ENCODE measurements at regions not wholly inside any gene's neighbourhood (a gene's known extent, or its start where the extent isn't known, plus 50 kb on each side); places are given as distances from the start of the nearest gene placed in this dataset.

DNA sequence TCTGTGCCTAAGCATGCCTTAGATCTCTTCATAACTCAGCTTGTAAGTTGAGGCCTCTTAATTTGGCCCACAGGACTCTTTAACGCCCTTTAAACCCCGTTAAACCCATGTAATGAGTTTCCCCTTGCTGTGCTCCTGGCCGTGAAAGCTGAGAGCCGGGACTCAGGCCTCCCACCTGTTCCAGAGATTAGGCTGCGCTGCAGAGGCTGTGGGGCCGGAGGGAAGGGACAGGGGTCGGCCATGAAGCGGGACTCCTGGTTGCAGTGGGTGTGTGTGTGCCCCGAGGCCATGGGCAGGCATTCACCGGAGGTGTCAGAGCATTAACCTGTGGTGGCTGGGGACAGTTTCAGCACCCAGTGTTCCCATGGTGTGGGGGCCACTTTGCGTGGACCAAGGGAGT, 150.8 kb upstream of the IRX3 start:
- no peak overlapping the region for H3K27ac ChIP-seq (replicated peaks in 1 of 4)
- no peaks in the 10 kb centered on the region for H3K36me3 ChIP-seq
- peaks cover 0 to 8% (median 6%) of the 10 kb centered on the region in 4 donors for H3K9me3 ChIP-seq
- no peak overlapping the region for H3K4me3 ChIP-seq
- no peaks in the 10 kb centered on the region for H3K4me1 ChIP-seq
- no peak for DNase-seq (ENCODE audit: extremely low spot score)
- H3K27me3 ChIP-seq, result peaks cover 0 to 42% (median 1%) of the 10 kb centered on the region in 4 donors
- 79% methylated on average over 6 of the region's 11 CpGs for WGBS
- no peak for TF ChIP-seq EP300 (IDR thresholded peaks at IDR 0.05)
- TF ChIP-seq POLR2AphosphoS5 (IDR thresholded peaks at IDR 0.05), result no peak
- TF ChIP-seq, protein P1, sequence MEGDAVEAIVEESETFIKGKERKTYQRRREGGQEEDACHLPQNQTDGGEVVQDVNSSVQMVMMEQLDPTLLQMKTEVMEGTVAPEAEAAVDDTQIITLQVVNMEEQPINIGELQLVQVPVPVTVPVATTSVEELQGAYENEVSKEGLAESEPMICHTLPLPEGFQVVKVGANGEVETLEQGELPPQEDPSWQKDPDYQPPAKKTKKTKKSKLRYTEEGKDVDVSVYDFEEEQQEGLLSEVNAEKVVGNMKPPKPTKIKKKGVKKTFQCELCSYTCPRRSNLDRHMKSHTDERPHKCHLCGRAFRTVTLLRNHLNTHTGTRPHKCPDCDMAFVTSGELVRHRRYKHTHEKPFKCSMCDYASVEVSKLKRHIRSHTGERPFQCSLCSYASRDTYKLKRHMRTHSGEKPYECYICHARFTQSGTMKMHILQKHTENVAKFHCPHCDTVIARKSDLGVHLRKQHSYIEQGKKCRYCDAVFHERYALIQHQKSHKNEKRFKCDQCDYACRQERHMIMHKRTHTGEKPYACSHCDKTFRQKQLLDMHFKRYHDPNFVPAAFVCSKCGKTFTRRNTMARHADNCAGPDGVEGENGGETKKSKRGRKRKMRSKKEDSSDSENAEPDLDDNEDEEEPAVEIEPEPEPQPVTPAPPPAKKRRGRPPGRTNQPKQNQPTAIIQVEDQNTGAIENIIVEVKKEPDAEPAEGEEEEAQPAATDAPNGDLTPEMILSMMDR (IDR thresholded peaks at IDR 0.05), result no peak
- intact Hi-C loops (cut with DNase I), result no loop called here

DNA sequence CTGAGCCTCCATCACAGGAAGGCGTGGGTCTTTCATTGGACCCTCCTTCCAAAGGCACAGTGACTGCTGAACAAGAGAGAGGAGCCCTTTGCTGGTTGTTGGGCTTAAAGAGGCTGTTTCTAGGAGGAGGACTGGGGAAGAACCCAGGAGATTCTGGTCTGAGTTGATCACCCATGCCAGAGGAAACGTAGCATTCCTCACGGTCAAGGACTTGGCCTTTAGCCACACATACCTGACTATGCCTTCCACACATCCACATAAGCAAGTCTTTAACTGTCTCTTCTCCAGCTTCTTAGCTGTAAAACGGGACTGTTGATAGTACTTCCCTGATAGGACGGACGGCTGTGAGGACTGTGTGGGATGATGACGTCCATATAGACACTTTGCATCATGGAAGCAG, 149.8 kb upstream of the IRX3 start:
- no peak for DNase-seq (ENCODE audit: extremely low spot score)
- Histone ChIP-seq H3K4me1 (no peaks in the 10 kb centered on the region), H3K27me3 (peaks cover 0 to 51% (median 1%) of the 10 kb centered on the region in 4 donors), H3K36me3 (no peaks in the 10 kb centered on the region), H3K4me3 (no peak overlapping the region), H3K9me3 (peaks cover 0 to 8% (median 6%) of the 10 kb centered on the region in 4 donors), H3K27ac (replicated peaks in 1 of 4) (no peak overlapping the region)
- 90% methylated on average over 7 of the region's 7 CpGs for WGBS
- TF ChIP-seq POLR2AphosphoS5 (IDR thresholded peaks at IDR 0.05) (no peak), EP300 (IDR thresholded peaks at IDR 0.05) (no peak), POLR2A (IDR thresholded peaks at IDR 0.05; ENCODE audit: low read depth) (no peak)
- TF ChIP-seq, protein P1 (IDR thresholded peaks at IDR 0.05), result no peak
- intact Hi-C loops (cut with DNase I), result no loop called here

DNA sequence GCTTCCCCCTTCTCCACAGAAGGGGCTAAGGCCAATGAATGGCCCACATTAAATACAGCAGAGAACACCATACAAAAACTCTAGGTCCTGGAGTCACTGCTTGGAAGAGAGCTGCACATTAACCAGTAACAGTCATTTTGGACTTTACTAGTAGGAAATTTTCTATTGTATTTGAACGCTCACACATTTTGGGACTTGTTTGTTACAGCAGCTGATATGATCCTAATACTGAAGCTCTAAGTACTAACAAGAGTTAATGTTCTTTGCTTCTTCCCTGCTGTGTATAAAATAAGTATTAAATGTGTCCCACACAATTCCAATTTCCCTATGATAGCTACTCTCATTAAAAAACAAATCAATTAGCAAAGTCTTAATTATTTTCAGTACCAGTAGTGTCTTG, 148.3 kb upstream of the IRX3 start:
- Histone ChIP-seq H3K36me3 (no peaks in the 10 kb centered on the region), H3K27ac (replicated peaks in 1 of 4) (no peak overlapping the region), H3K4me3 (no peak overlapping the region), H3K4me1 (no peaks in the 10 kb centered on the region), H3K27me3 (peaks cover 0 to 65% (median 1%) of the 10 kb centered on the region in 4 donors), H3K9me3 (peaks cover 0 to 16% (median 14%) of the 10 kb centered on the region in 4 donors)
- 86% methylated on average over 1 of the region's 1 CpG for WGBS
- intact Hi-C loops (cut with DNase I), result no loop called here
- TF ChIP-seq POLR2A (IDR thresholded peaks at IDR 0.05; ENCODE audit: low read depth) (no peak), EP300 (IDR thresholded peaks at IDR 0.05) (no peak), POLR2AphosphoS5 (IDR thresholded peaks at IDR 0.05) (no peak)
- TF ChIP-seq, protein P1 (IDR thresholded peaks at IDR 0.05), result no peak
- no peak for DNase-seq (ENCODE audit: extremely low spot score)

- H3K27ac ChIP-seq (replicated peaks in 1 of 4), result no peak overlapping the region
- no peaks in the 10 kb centered on the region for H3K36me3 ChIP-seq
- 91% methylated on average over 6 of the region's 6 CpGs for WGBS
- no peak overlapping the region for H3K4me3 ChIP-seq
- intact Hi-C loops (cut with DNase I), result no loop called here
- TF ChIP-seq POLR2AphosphoS5 (IDR thresholded peaks at IDR 0.05), result no peak
- TF ChIP-seq, protein P1 (IDR thresholded peaks at IDR 0.05), result no peak
- TF ChIP-seq POLR2A (IDR thresholded peaks at IDR 0.05; ENCODE audit: low read depth), result no peak
- TF ChIP-seq EP300 (IDR thresholded peaks at IDR 0.05), result no peak
- H3K4me1 ChIP-seq, result no peaks in the 10 kb centered on the region
- H3K9me3 ChIP-seq, result peaks cover 0 to 25% (median 21%) of the 10 kb centered on the region in 4 donors
- H3K27me3 ChIP-seq, result peaks cover 0 to 80% (median 4%) of the 10 kb centered on the region in 4 donors
- DNase-seq (ENCODE audit: extremely low spot score), result no peak
Observed at GRCh38 chr16:54432897-54433229, 146.3 kb upstream of the IRX3 start.
